ENCODE measurements at regions not wholly inside any gene's neighbourhood (a gene's known extent, or its start where the extent isn't known, plus 50 kb on each side); places are given as distances from the start of the nearest gene placed in this dataset.

DNA sequence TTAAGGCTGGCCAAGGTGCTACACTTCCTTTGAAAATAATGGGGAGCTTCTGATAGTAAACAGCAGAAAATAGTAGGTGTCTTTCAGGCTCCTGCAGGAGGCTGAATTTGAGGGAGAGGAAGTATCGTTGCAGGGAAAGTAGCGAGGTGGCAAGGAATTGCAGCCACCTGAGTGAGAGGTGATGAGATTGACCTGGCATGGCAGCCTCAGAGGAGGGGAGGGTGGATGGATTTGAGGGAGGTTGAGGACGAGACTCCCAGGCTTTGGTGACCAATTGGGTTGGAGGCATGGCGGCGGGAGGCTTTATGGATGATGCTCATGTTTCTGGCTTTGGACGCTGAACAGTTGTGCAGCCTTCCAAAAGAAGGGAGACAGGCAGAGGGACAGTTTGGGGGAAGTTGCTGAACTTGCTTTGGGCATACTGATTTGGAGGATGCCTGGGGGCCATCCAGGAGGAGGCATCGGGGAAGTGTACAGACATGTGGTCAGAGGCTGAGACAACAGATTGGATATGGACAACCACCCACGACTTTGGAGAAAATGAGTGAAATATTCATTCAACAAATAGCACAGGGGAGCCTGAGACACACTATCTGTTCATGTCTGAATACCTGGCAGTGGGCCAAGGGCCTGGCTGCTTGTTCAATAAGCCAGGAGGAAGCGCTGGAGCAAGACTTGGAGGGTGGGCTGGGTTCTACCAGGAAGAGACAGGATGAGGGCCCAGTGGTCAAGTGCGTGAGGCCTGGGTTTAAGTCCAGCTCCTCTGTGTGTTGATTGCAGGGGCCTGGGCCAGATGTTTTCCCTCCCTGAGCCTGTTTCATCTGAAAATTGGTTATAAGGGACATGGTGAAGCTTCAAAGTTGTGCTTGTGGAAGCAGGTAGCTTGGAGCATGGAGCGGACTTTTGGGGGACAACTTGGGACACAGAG lies 113.2 kb downstream of the CEBPB start:
- no peaks in the 10 kb centered on the region for H3K9me3 ChIP-seq
- 33 to 58% methylated on average over 2 to 11 of the region's 11 CpGs for WGBS, 2 donors (ENCODE audit: low coverage in 1 of 2)
- H3K4me1 ChIP-seq, result peaks cover 27 to 49% (median 41%) of the 10 kb centered on the region in 4 donors
- H3K27ac ChIP-seq, result peak overlapping the region; percentile 87 to 90 (median 88)
- intact Hi-C loops (cut with DNase I; ENCODE audit: low total_unique reads) (no loop called here), in situ Hi-C loops (cut with MboI; ENCODE audit: low pct_ligation_motif_present in 1 of 4, low pct_unique_long_range_greater_than_20kb in 1 of 4, low sequenced_read_pairs in 3 of 4) (no loop called here)
- H3K27me3 ChIP-seq, result no peaks in the 10 kb centered on the region
- peak; percentile 81 for DNase-seq
- TF ChIP-seq, protein P1, sequence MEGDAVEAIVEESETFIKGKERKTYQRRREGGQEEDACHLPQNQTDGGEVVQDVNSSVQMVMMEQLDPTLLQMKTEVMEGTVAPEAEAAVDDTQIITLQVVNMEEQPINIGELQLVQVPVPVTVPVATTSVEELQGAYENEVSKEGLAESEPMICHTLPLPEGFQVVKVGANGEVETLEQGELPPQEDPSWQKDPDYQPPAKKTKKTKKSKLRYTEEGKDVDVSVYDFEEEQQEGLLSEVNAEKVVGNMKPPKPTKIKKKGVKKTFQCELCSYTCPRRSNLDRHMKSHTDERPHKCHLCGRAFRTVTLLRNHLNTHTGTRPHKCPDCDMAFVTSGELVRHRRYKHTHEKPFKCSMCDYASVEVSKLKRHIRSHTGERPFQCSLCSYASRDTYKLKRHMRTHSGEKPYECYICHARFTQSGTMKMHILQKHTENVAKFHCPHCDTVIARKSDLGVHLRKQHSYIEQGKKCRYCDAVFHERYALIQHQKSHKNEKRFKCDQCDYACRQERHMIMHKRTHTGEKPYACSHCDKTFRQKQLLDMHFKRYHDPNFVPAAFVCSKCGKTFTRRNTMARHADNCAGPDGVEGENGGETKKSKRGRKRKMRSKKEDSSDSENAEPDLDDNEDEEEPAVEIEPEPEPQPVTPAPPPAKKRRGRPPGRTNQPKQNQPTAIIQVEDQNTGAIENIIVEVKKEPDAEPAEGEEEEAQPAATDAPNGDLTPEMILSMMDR (IDR thresholded peaks at IDR 0.05), result no peak
- TF ChIP-seq POLR2AphosphoS5 (IDR thresholded peaks at IDR 0.05), result peak in 1 of 3 donors; percentile 8
- H3K36me3 ChIP-seq, result no peaks in the 10 kb centered on the region
- no peak overlapping the region for H3K4me3 ChIP-seq

DNA sequence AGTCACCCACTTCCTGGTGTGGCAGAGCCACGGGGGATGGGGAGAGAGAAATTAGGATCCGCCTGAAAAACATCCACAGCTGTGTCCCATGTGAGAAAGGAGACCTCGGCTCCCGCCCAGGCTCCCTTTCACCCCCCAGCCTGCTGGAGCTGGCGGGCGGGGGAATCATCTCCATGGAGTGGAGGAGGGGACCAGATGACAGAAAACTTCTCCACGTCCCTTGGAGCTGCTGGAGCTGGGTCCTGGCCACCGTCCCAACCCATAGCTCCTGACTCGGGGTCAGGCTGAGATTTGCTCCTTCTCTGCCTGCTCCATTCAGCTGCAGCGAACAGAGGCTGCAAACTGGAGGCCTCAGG lies 113.8 kb downstream of the CEBPB start:
- in situ Hi-C loops (cut with MboI; ENCODE audit: low pct_ligation_motif_present in 1 of 4, low pct_unique_long_range_greater_than_20kb in 1 of 4, low sequenced_read_pairs in 3 of 4) (no loop called here), intact Hi-C loops (cut with DNase I; ENCODE audit: low total_unique reads) (no loop called here)
- no peak for TF ChIP-seq EP300 (IDR thresholded peaks at IDR 0.05; ENCODE audit: low read depth)
- peak in 2 of 3 donors; percentile 21 to 55 for TF ChIP-seq POLR2AphosphoS5 (IDR thresholded peaks at IDR 0.05)
- Histone ChIP-seq H3K4me1 (peaks cover 27 to 55% (median 42%) of the 10 kb centered on the region in 4 donors), H3K4me3 (no peak overlapping the region), H3K27me3 (no peaks in the 10 kb centered on the region), H3K9me3 (no peaks in the 10 kb centered on the region), H3K27ac (peak overlapping the region; percentile 87 to 90 (median 88)), H3K36me3 (no peaks in the 10 kb centered on the region)
- 58% methylated on average over 10 of the region's 10 CpGs; no CpG with 5 or more reads in 1 of the 2 donors for WGBS, 2 donors (ENCODE audit: low coverage in 1 of 2)
- peak; percentile 59 for DNase-seq

- Histone ChIP-seq H3K27ac (peak overlapping the region; percentile 87 to 90 (median 88)), H3K4me3 (no peak overlapping the region), H3K4me1 (peaks cover 27 to 61% (median 42%) of the 10 kb centered on the region in 4 donors), H3K9me3 (no peaks in the 10 kb centered on the region), H3K27me3 (no peaks in the 10 kb centered on the region), H3K36me3 (no peaks in the 10 kb centered on the region)
- in situ Hi-C loops (cut with MboI; ENCODE audit: low pct_ligation_motif_present in 1 of 4, low pct_unique_long_range_greater_than_20kb in 1 of 4, low sequenced_read_pairs in 3 of 4) (no loop called here), intact Hi-C loops (cut with DNase I; ENCODE audit: low total_unique reads) (loop anchor here (5.0 kb wide), 2 partner anchors 112 to 1998 kb away; no protein-coding TSS in a partner anchor)
- TF ChIP-seq EP300 (IDR thresholded peaks at IDR 0.05; ENCODE audit: low read depth), result peak; percentile 85
- TF ChIP-seq POLR2A (IDR thresholded peaks at IDR 0.05), result no peak
- peak; percentile 87 to 90 (median 87) for TF ChIP-seq POLR2AphosphoS5 (IDR thresholded peaks at IDR 0.05)
- DNase-seq, result peak; percentile 82
- WGBS, 2 donors (ENCODE audit: low coverage in 1 of 2), result 78% methylated on average over 11 of the region's 14 CpGs; no CpG with 5 or more reads in 1 of the 2 donors
Observed at GRCh38 chr20:50304923-50305635, 114.4 kb downstream of the CEBPB start.

GRCh38 chr20:50305636-50306477 lies 115.2 kb downstream of the CEBPB start:
- Histone ChIP-seq H3K4me1 (peaks cover 27 to 62% (median 42%) of the 10 kb centered on the region in 4 donors), H3K4me3 (no peak overlapping the region), H3K9me3 (no peaks in the 10 kb centered on the region), H3K36me3 (no peaks in the 10 kb centered on the region), H3K27me3 (no peaks in the 10 kb centered on the region), H3K27ac (peak overlapping the region; percentile 87 to 90 (median 88))
- peak; percentile 71 for DNase-seq
- intact Hi-C loops (cut with DNase I; ENCODE audit: low total_unique reads), result loop anchor here (5.0 kb wide), 2 partner anchors 111 to 1999 kb away; no protein-coding TSS in a partner anchor
- in situ Hi-C loops (cut with MboI; ENCODE audit: low pct_ligation_motif_present in 1 of 4, low pct_unique_long_range_greater_than_20kb in 1 of 4, low sequenced_read_pairs in 3 of 4), result no loop called here
- WGBS, 2 donors (ENCODE audit: low coverage in 1 of 2), result 26 to 45% methylated on average over 5 to 19 of the region's 19 CpGs
- TF ChIP-seq, protein P1 (IDR thresholded peaks at IDR 0.05), result peak in 1 of 5 experiments; percentile 31
- TF ChIP-seq POLR2AphosphoS5 (IDR thresholded peaks at IDR 0.05) (peak in 2 of 3 donors; percentile 42 to 48), EP300 (IDR thresholded peaks at IDR 0.05; ENCODE audit: low read depth) (no peak), POLR2A (IDR thresholded peaks at IDR 0.05) (peak; percentile 17)
